SK-N-MC (cell line): ENCODE measurements at regions not wholly inside any gene's neighbourhood (a gene's known extent, or its start where the extent isn't known, plus 50 kb on each side); places are given as distances from the start of the nearest gene placed in this dataset.
A peak's percentile ranks its signal among the peaks of the same experiment; 100 is the strongest.

Experiments
- DNase-seq: peaks from one replicate; pipeline ENCODE4 v3.0.0-alpha.2; 2011; ENCODE audit warnings: low read depth, low spot score
- H3K27ac ChIP-seq: fragments of 200-600 bp; sonication (generic); 2 replicates; pipeline ENCODE4 v1.5.1; 2016; ENCODE audit warnings: mixed run types
- H3K36me3 ChIP-seq: fragments of 200-600 bp; sonication (generic); 2 replicates; pipeline ENCODE4 v1.6.1; 2017; ENCODE audit warnings: antibody characterized with exemption, low read length, mixed read lengths; ENCODE audit not compliant: insufficient read depth
- H3K4me3 ChIP-seq: fragments of 200-600 bp; sonication (generic); 2 replicates; pipeline ENCODE4 v1.5.1; 2016
- H3K9ac ChIP-seq: fragments of 200-600 bp; sonication (generic); 2 replicates; pipeline ENCODE4 v1.8.0; 2017; ENCODE audit warnings: mixed run types, mixed read lengths; ENCODE audit not compliant: insufficient read length
- H3K9me3 ChIP-seq: fragments of 200-600 bp; sonication (generic); 2 replicates; pipeline ENCODE4 v1.6.1; 2017; ENCODE audit warnings: low read depth, mild to moderate bottlenecking, antibody characterized with exemption, low read length, moderate library complexity, mixed read lengths
- EZH2 ChIP-seq: fragments of 200-600 bp; sonication (generic); IDR thresholded peaks from one replicate; pipeline ENCODE4 v1.6.1; 2017; ENCODE audit warnings: antibody characterized with exemption
- FOXP2 ChIP-seq: optimal IDR thresholded peaks from 2 replicates; pipeline ENCODE3; 2011; ENCODE audit warnings: mild to moderate bottlenecking, moderate library complexity; ENCODE audit not compliant: insufficient read depth; ENCODE audit errors: extremely low read length, control extremely low read depth
- POLR2AphosphoS5 ChIP-seq: IDR thresholded peaks from 2 replicates; pipeline ENCODE4 v1.6.1; 2012; ENCODE audit warnings: mild to moderate bottlenecking, low read depth, low read length, borderline replicate concordance

GRCh38 chr6:56345376-56345995 is 98.1 kb upstream of the COL21A1 start:
- Histone ChIP-seq H3K4me3 (no peak overlapping the region), H3K27ac (no peak overlapping the region), H3K36me3 (no peaks in the 10 kb centered on the region), H3K9ac (no peak overlapping the region), H3K9me3 (no peaks in the 10 kb centered on the region)
- TF ChIP-seq EZH2 (no peak), FOXP2 (no peak), POLR2AphosphoS5 (no peak)
- DNase-seq = no peak

GRCh38 chr6:56343295-56343694 is 95.9 kb upstream of the COL21A1 start:
- H3K9me3 ChIP-seq = no peaks in the 10 kb centered on the region
- TF ChIP-seq POLR2AphosphoS5 (peak; percentile 46; the same call in 1 of the 2 replicates), EZH2 (no peak), FOXP2 (peak; percentile 10)
- peak; percentile 65 for DNase-seq
- no peak overlapping the region for H3K9ac ChIP-seq
- H3K4me3 ChIP-seq = peak overlapping the region; percentile 35
- no peak overlapping the region; the same call in 1 of the 2 replicates for H3K27ac ChIP-seq
- no peaks in the 10 kb centered on the region for H3K36me3 ChIP-seq

- DNase-seq = no peak
- TF ChIP-seq POLR2AphosphoS5 = no peak
- Histone ChIP-seq H3K36me3 (no peaks in the 10 kb centered on the region), H3K4me3 (no peak overlapping the region), H3K9ac (no peak overlapping the region), H3K9me3 (no peaks in the 10 kb centered on the region), H3K27ac (no peak overlapping the region)
These were observed 92.1 kb upstream of the COL21A1 start for GRCh38 chr6:56339524-56339923.

DNA sequence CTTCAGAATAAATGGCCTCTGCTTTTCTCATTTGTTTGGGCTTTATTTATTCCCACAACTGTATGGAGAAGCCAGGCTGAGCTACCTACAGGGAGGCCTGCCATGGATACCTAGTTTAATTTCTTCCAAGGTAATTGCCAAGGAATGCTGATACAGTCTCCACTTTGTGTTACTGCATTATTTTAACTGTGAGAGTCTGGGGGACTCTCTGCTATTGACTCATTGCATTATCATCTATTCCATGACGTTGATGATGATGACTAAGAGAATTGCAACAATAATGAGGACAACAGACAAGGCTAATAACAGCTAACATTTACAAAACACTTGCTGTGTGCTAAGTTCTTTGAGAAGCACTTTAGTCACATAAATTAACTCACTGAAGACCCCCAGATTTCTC is 88.3 kb upstream of the COL21A1 start:
- no peak for TF ChIP-seq POLR2AphosphoS5
- no peak for TF ChIP-seq FOXP2
- TF ChIP-seq EZH2 = no peak
- DNase-seq = no peak
- Histone ChIP-seq H3K36me3 (no peaks in the 10 kb centered on the region), H3K27ac (no peak overlapping the region), H3K9me3 (no peaks in the 10 kb centered on the region), H3K4me3 (no peak overlapping the region), H3K9ac (no peak overlapping the region)

GRCh38 chr6:56334937-56335336 is 87.6 kb upstream of the COL21A1 start:
- H3K27ac ChIP-seq = no peak overlapping the region

DNA sequence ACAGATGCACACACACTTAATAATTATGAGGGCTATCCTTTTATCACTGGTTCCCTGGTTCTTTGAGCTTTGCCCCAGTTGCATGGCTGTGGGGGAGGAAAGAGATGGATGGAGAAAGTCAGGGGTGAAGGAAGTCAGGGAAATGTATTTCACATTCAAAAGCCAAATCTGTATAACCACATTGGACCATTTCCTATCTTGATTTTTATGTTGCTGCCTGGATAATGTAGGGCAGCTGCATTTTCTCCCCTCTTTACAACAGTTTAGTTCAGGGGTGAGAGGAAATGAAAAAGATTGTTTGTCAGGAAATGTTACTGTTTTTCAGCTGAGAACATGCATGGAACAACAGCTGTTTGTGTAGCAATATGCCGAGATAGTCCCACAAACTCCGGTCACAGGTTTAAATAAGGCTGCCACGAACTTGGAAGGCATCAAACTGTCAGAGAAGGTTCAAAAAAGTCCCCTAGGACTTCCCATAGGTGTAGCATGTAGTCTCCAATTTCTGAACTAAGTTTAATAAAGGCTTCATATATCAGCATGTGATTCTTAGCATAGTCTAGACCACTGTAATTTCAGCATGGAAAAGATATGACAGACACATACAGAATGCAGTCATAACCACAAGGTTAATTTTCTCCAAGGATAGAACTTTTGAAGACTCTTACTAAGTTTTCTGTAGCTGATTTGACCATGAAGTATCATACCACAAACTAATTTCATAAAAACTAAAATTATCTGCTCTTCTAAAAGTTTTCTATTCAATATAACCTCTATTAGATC is 82.1 kb upstream of the COL21A1 start:
- no peak overlapping the region for H3K4me3 ChIP-seq
- no peak for DNase-seq
- H3K36me3 ChIP-seq = no peaks in the 10 kb centered on the region
- H3K9ac ChIP-seq = no peak overlapping the region
- no peaks in the 10 kb centered on the region for H3K9me3 ChIP-seq
- no peak overlapping the region for H3K27ac ChIP-seq
- TF ChIP-seq FOXP2 = no peak
- no peak for TF ChIP-seq POLR2AphosphoS5
- TF ChIP-seq EZH2 = no peak

More at GRCh38 chr6:56334937-56335336, 87.6 kb upstream of the COL21A1 start:
- Histone ChIP-seq H3K36me3 (no peaks in the 10 kb centered on the region), H3K9me3 (no peaks in the 10 kb centered on the region), H3K4me3 (no peak overlapping the region), H3K9ac (no peak overlapping the region)
- no peak for TF ChIP-seq POLR2AphosphoS5
- no peak for TF ChIP-seq FOXP2
- no peak for TF ChIP-seq EZH2
- no peak for DNase-seq

DNA sequence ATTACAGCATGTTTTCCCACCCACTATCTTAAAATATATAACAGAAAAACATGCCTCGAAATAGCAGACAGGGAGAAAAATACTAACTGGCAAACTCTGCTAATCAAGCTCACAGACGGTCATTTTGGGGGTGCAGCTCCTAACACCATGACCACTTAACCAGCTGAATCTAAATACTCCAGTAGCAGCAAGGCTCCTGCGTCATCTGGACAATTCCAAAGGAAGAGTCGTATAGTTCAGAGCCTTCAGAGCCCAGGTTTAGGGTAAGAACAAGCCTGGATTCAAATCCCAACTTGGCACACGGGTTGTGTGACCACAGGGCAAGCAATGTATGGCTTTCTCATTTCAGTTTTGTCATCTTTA is 81.3 kb upstream of the COL21A1 start:
- no peak for DNase-seq
- Histone ChIP-seq H3K9ac (no peak overlapping the region), H3K27ac (no peak overlapping the region), H3K4me3 (no peak overlapping the region), H3K36me3 (no peaks in the 10 kb centered on the region), H3K9me3 (no peaks in the 10 kb centered on the region)
- TF ChIP-seq POLR2AphosphoS5 (no peak), EZH2 (no peak), FOXP2 (no peak)

DNA sequence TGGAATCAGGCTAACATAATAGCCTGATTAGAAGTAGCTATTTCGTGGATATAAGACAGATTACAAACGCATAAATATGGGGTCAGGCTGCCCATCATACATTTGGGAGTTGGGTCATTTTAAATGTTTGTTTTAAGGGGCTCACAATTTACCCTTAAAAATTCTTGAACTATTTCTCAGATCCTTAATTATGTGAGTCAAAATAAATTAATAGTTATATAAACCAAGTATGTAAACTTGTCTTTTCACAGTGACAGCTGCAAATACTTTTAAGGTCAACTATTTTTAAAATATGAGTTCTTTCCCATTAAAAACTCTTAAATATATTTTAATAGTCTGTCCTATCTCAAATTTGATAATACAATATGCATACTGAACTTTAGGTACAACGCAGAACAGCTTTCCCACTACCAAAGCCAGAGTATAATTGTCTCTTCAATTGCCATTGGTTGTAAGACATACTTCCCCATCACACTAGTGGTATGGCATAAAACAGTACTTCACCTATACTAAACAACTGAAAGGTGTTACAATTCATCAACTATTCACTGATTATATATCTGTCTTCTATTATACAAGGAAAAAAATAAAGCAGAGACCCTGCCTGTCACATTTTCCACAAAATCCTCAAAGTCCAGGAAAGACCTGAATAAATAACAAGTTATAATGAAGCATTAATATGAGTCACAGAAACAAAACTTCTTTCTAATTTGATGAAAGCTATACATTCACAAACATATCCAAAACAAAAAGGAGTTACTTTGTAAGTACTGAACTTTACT is 80.8 kb upstream of the COL21A1 start:
- H3K27ac ChIP-seq = no peak overlapping the region
- no peaks in the 10 kb centered on the region for H3K36me3 ChIP-seq
- H3K9ac ChIP-seq = no peak overlapping the region
- no peak for DNase-seq
- no peak for TF ChIP-seq EZH2
- no peak for TF ChIP-seq FOXP2
- no peak for TF ChIP-seq POLR2AphosphoS5
- H3K4me3 ChIP-seq = no peak overlapping the region
- no peaks in the 10 kb centered on the region for H3K9me3 ChIP-seq
